Esophagus squamous epithelium (tissue), 4 donors: ENCODE measurements at regions not wholly inside any gene's neighbourhood (a gene's known extent, or its start where the extent isn't known, plus 50 kb on each side); places are given as distances from the start of the nearest gene placed in this dataset.

ENCODE experiments used
- CTCF ChIP-seq, 6 experiments: fragments of 450-650 bp in 4 of 6; fragments of 200-600 bp in 2 of 6; sonication (generic) in 2 of 6; IDR thresholded peaks; one replicate each; pipeline ENCODE4 v1.5.1; 2016 to 2019; ENCODE audit warnings: antibody characterized with exemption in 6 of 6, mild to moderate bottlenecking in 4 of 6, moderate library complexity in 4 of 6
- POLR2A ChIP-seq, 4 donors: fragments of 450-650 bp; IDR thresholded peaks; one replicate each; pipeline ENCODE4 v1.6.1; 2017; ENCODE audit warnings: antibody characterized with exemption in 4 of 4, mild to moderate bottlenecking in 4 of 4, moderate library complexity in 3 of 4

- TF ChIP-seq CTCF (IDR thresholded peaks at IDR 0.05) = no peak
- TF ChIP-seq POLR2A (IDR thresholded peaks at IDR 0.05) = no peak
Observed at GRCh38 chr22:27050771-27051170, 393.4 kb downstream of the MIAT start.
